Naive thymus-derived CD8-positive, alpha-beta T cell (primary cell): ENCODE measurements at regions not wholly inside any gene's neighbourhood (a gene's known extent, or its start where the extent isn't known, plus 50 kb on each side); places are given as distances from the start of the nearest gene placed in this dataset.

Source experiments
- ATAC-seq, 2 donors: fragments of 150-1000 bp; cut with Tn5 transposase in 1 of 2; sonication (Bioruptor Pico), chemical (Tn5 transposase) in 1 of 2; 1 replicate in 1 of 2; 2 replicates in 1 of 2; pipeline ENCODE4 v1.10.0; 2021; ENCODE audit warnings: mild to moderate bottlenecking in 2 of 2, moderate library complexity in 2 of 2
- POLR2A ChIA-PET: fragments of 350-600 bp; sonication (Branson Sonifier 250); formaldehyde crosslinking; loops from one replicate; lab custom pipeline; 2021; ENCODE audit warnings: antibody characterized with exemption; lab: Charles Lee
- DNase-seq, 10 donors: peaks; one replicate each; pipeline versions ENCODE4 v3.0.0 to v3.0.0-alpha.2; 2020 to 2022
- H3K27ac Mint-ChIP-seq, 10 donors: one replicate each; pipeline ENCODE4 v1.8.0; 2020 to 2022; ENCODE audit warnings: mild to moderate bottlenecking in 10 of 10, mixed read lengths in 10 of 10, moderate library complexity in 4 of 10, inconsistent platforms in 1 of 10
- H3K27me3 Mint-ChIP-seq, 5 donors: one replicate each; pipeline ENCODE4 v1.8.0; 2021 to 2022; ENCODE audit warnings: mixed read lengths in 5 of 5
- H3K36me3 Mint-ChIP-seq, 3 donors: one replicate each; pipeline ENCODE4 v1.8.0; 2020 to 2022; ENCODE audit warnings: mixed read lengths in 3 of 3, mild to moderate bottlenecking in 2 of 3, inconsistent platforms in 1 of 3
- H3K4me1 Mint-ChIP-seq, 4 donors: one replicate each; pipeline ENCODE4 v1.8.0; 2021 to 2022; ENCODE audit warnings: mixed read lengths in 4 of 4
- H3K4me3 Mint-ChIP-seq, 10 donors: one replicate each; pipeline ENCODE4 v1.8.0; 2020 to 2022; ENCODE audit warnings: mild to moderate bottlenecking in 10 of 10, mixed read lengths in 10 of 10, moderate library complexity in 6 of 10, inconsistent platforms in 1 of 10
- H3K9me3 Mint-ChIP-seq, 9 donors: one replicate each; pipeline ENCODE4 v1.8.0; 2020 to 2022; ENCODE audit warnings: mixed read lengths in 9 of 9, mild to moderate bottlenecking in 3 of 9, inconsistent platforms in 1 of 9, moderate library complexity in 1 of 9

- POLR2A ChIA-PET, result no interaction called here
- Mint-ChIP-seq H3K36me3 (no peaks in the 10 kb centered on the region), H3K27ac (no peak overlapping the region), H3K27me3 (peaks cover 2 to 19% (median 7%) of the 10 kb centered on the region in 5 donors), H3K9me3 (peaks cover 0 to 2% (median 0%) of the 10 kb centered on the region in 9 donors), H3K4me3 (no peak overlapping the region), H3K4me1 (no peaks in the 10 kb centered on the region)
- DNase-seq (no peak), ATAC-seq (no peak)
Measured at GRCh38 chr13:79659121-79659521, 178.2 kb downstream of the NDFIP2 start.

GRCh38 chr13:79658333-79658975 is 177.5 kb downstream of the NDFIP2 start:
- Mint-ChIP-seq H3K36me3 (no peaks in the 10 kb centered on the region), H3K4me3 (no peak overlapping the region), H3K27ac (no peak overlapping the region), H3K9me3 (peaks cover 0 to 2% (median 0%) of the 10 kb centered on the region in 9 donors), H3K4me1 (no peaks in the 10 kb centered on the region), H3K27me3 (peaks cover 2 to 21% (median 7%) of the 10 kb centered on the region in 5 donors)
- DNase-seq (no peak), ATAC-seq (no peak)
- POLR2A ChIA-PET, result no interaction called here

- no peaks in the 10 kb centered on the region for H3K4me1 Mint-ChIP-seq
- POLR2A ChIA-PET, result no interaction called here
- ATAC-seq, result no peak
Measured at GRCh38 chr13:79655509-79655908, 174.6 kb downstream of the NDFIP2 start.

GRCh38 chr13:79654520-79654919 is 173.6 kb downstream of the NDFIP2 start:
- ATAC-seq, result no peak
- POLR2A ChIA-PET, result no interaction called here
- peaks cover 0 to 16% (median 9%) of the 10 kb centered on the region in 5 donors for H3K27me3 Mint-ChIP-seq

More at GRCh38 chr13:79655509-79655908, 174.6 kb downstream of the NDFIP2 start:
- Mint-ChIP-seq H3K9me3 (peaks cover 0 to under 1% (median 0%) of the 10 kb centered on the region in 9 donors), H3K27ac (no peak overlapping the region), H3K36me3 (no peaks in the 10 kb centered on the region), H3K4me3 (no peak overlapping the region), H3K27me3 (peaks cover 2 to 19% (median 9%) of the 10 kb centered on the region in 5 donors)
- no peak for DNase-seq

GRCh38 chr13:79650688-79651087 is 169.7 kb downstream of the NDFIP2 start:
- Mint-ChIP-seq H3K27ac (no peak overlapping the region), H3K36me3 (no peaks in the 10 kb centered on the region), H3K9me3 (no peaks in the 10 kb centered on the region), H3K4me1 (no peaks in the 10 kb centered on the region), H3K27me3 (peaks cover 0 to 7% (median 4%) of the 10 kb centered on the region in 5 donors), H3K4me3 (no peak overlapping the region)
- ATAC-seq (no peak), DNase-seq (no peak)
- POLR2A ChIA-PET, result no interaction called here

More at GRCh38 chr13:79654520-79654919, 173.6 kb downstream of the NDFIP2 start:
- Mint-ChIP-seq H3K4me3 (no peak overlapping the region), H3K36me3 (no peaks in the 10 kb centered on the region), H3K9me3 (no peaks in the 10 kb centered on the region), H3K27ac (no peak overlapping the region), H3K4me1 (no peaks in the 10 kb centered on the region)
- no peak for DNase-seq

- DNase-seq (no peak), ATAC-seq (no peak)
- no peaks in the 10 kb centered on the region for H3K9me3 Mint-ChIP-seq
- no peak overlapping the region for H3K4me3 Mint-ChIP-seq
- no peak overlapping the region for H3K27ac Mint-ChIP-seq
- POLR2A ChIA-PET, result no interaction called here
- no peaks in the 10 kb centered on the region for H3K4me1 Mint-ChIP-seq
- H3K27me3 Mint-ChIP-seq, result peaks cover 3 to 10% (median 9%) of the 10 kb centered on the region in 5 donors
- H3K36me3 Mint-ChIP-seq, result no peaks in the 10 kb centered on the region
Measured at GRCh38 chr13:79648191-79648590, 167.2 kb downstream of the NDFIP2 start.

- Mint-ChIP-seq H3K9me3 (no peaks in the 10 kb centered on the region), H3K27ac (no peak overlapping the region), H3K4me3 (no peak overlapping the region), H3K36me3 (no peaks in the 10 kb centered on the region), H3K27me3 (peaks cover 3 to 12% (median 9%) of the 10 kb centered on the region in 5 donors), H3K4me1 (no peaks in the 10 kb centered on the region)
- ATAC-seq (no peak), DNase-seq (no peak)
- POLR2A ChIA-PET, result no interaction called here
Measured at GRCh38 chr13:79647533-79647932, 166.6 kb downstream of the NDFIP2 start.

GRCh38 chr13:79646880-79647279 is 165.9 kb downstream of the NDFIP2 start:
- no peak for DNase-seq
- no peaks in the 10 kb centered on the region for H3K4me1 Mint-ChIP-seq

GRCh38 chr13:79645569-79645968 is 164.6 kb downstream of the NDFIP2 start:
- H3K4me1 Mint-ChIP-seq, result no peaks in the 10 kb centered on the region
- no peak overlapping the region for H3K27ac Mint-ChIP-seq
- POLR2A ChIA-PET, result interaction anchor here (0.6 kb wide), 1 partner anchor 85 kb away, joined by 3 read pairs; no protein-coding TSS in a partner anchor
- no peak for ATAC-seq
- DNase-seq, result no peak
- no peak overlapping the region for H3K4me3 Mint-ChIP-seq
- peaks cover 3 to 13% (median 7%) of the 10 kb centered on the region in 5 donors for H3K27me3 Mint-ChIP-seq
- H3K36me3 Mint-ChIP-seq, result no peaks in the 10 kb centered on the region
- H3K9me3 Mint-ChIP-seq, result no peaks in the 10 kb centered on the region

More at GRCh38 chr13:79646880-79647279, 165.9 kb downstream of the NDFIP2 start:
- ATAC-seq, result no peak
- H3K27me3 Mint-ChIP-seq, result peaks cover 3 to 13% (median 8%) of the 10 kb centered on the region in 5 donors
- no peak overlapping the region for H3K4me3 Mint-ChIP-seq
- POLR2A ChIA-PET, result no interaction called here
- no peaks in the 10 kb centered on the region for H3K36me3 Mint-ChIP-seq
- no peak overlapping the region for H3K27ac Mint-ChIP-seq
- H3K9me3 Mint-ChIP-seq, result no peaks in the 10 kb centered on the region

- no peak overlapping the region for H3K4me3 Mint-ChIP-seq
- peaks cover 3 to 13% (median 9%) of the 10 kb centered on the region in 5 donors for H3K27me3 Mint-ChIP-seq
- H3K36me3 Mint-ChIP-seq, result no peaks in the 10 kb centered on the region
- no peak for ATAC-seq
- H3K4me1 Mint-ChIP-seq, result no peaks in the 10 kb centered on the region
- H3K9me3 Mint-ChIP-seq, result peaks cover 0 to 4% (median 0%) of the 10 kb centered on the region in 9 donors
- POLR2A ChIA-PET, result no interaction called here
- no peak for DNase-seq
- no peak overlapping the region for H3K27ac Mint-ChIP-seq
Measured at GRCh38 chr13:79642596-79642995, 161.6 kb downstream of the NDFIP2 start.

- DNase-seq (no peak), ATAC-seq (no peak)
- Mint-ChIP-seq H3K4me1 (no peaks in the 10 kb centered on the region), H3K27me3 (peaks cover 2 to 5% (median 2%) of the 10 kb centered on the region in 5 donors), H3K4me3 (no peak overlapping the region), H3K36me3 (no peaks in the 10 kb centered on the region), H3K9me3 (peaks cover 0 to 4% (median 0%) of the 10 kb centered on the region in 9 donors), H3K27ac (no peak overlapping the region)
- POLR2A ChIA-PET, result no interaction called here
Measured at GRCh38 chr13:79637133-79637763, 156.3 kb downstream of the NDFIP2 start.

- H3K4me3 Mint-ChIP-seq, result no peak overlapping the region
- DNase-seq (no peak), ATAC-seq (no peak)
- H3K27me3 Mint-ChIP-seq, result peaks cover 3 to 21% (median 13%) of the 10 kb centered on the region in 5 donors
- POLR2A ChIA-PET, result no interaction called here
- H3K36me3 Mint-ChIP-seq, result no peaks in the 10 kb centered on the region
- no peaks in the 10 kb centered on the region for H3K4me1 Mint-ChIP-seq
- peaks cover 0 to 2% (median 0%) of the 10 kb centered on the region in 9 donors for H3K9me3 Mint-ChIP-seq
- no peak overlapping the region for H3K27ac Mint-ChIP-seq
Measured at GRCh38 chr13:79631051-79631659, 150.2 kb downstream of the NDFIP2 start.

- Mint-ChIP-seq H3K4me1 (no peaks in the 10 kb centered on the region), H3K9me3 (peaks cover 0 to 2% (median 0%) of the 10 kb centered on the region in 9 donors), H3K4me3 (no peak overlapping the region), H3K36me3 (no peaks in the 10 kb centered on the region), H3K27me3 (peaks cover 8 to 21% (median 16%) of the 10 kb centered on the region in 5 donors), H3K27ac (no peak overlapping the region)
- ATAC-seq, result no peak
- DNase-seq, result no peak
- POLR2A ChIA-PET, result no interaction called here
Measured at GRCh38 chr13:79628463-79628862, 147.5 kb downstream of the NDFIP2 start.
